Fibroblast of the aortic adventitia (primary cell): ENCODE measurements at regions not wholly inside any gene's neighbourhood (a gene's known extent, or its start where the extent isn't known, plus 50 kb on each side); places are given as distances from the start of the nearest gene placed in this dataset.

Experiments used
- DNase-seq: peaks from one replicate; pipeline ENCODE4 v3.0.0-alpha.2; 2010; ENCODE audit warnings: low read depth
- H3K4me3 ChIP-seq: 2 replicates; pipeline ENCODE4 v1.5.1; 2011; ENCODE audit warnings: low read depth, mild to moderate bottlenecking, control low read depth, low read length, moderate library complexity
- TF ChIP-seq, protein P1 (sequence below): IDR thresholded peaks from 2 replicates; pipeline ENCODE4 v1.5.1; 2011; ENCODE audit warnings: mild to moderate bottlenecking, low read length, control low read depth, inconsistent platforms; ENCODE audit not compliant: insufficient read depth

DNA sequence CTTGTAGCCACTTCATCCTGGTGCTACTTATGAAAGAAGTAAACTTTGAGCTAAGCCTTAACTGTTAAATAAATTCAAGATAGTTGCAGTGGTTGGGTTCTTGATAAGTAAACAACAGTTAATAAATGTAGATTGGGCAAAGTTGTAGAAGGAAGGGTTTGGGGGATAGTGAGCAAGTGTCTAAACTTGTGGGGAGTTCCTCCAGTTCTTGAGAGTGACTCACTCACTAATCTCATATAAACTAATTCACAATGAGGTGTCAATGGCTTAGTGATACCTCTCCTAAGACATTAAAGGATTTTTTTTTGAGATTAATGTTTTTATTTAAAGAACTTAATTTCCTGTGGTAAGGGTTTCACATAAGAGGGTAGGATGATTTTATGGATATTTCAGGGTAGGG, 507.4 kb downstream of the BMP2 start:
- no peak for DNase-seq
- TF ChIP-seq, protein P1, sequence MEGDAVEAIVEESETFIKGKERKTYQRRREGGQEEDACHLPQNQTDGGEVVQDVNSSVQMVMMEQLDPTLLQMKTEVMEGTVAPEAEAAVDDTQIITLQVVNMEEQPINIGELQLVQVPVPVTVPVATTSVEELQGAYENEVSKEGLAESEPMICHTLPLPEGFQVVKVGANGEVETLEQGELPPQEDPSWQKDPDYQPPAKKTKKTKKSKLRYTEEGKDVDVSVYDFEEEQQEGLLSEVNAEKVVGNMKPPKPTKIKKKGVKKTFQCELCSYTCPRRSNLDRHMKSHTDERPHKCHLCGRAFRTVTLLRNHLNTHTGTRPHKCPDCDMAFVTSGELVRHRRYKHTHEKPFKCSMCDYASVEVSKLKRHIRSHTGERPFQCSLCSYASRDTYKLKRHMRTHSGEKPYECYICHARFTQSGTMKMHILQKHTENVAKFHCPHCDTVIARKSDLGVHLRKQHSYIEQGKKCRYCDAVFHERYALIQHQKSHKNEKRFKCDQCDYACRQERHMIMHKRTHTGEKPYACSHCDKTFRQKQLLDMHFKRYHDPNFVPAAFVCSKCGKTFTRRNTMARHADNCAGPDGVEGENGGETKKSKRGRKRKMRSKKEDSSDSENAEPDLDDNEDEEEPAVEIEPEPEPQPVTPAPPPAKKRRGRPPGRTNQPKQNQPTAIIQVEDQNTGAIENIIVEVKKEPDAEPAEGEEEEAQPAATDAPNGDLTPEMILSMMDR: no peak
- H3K4me3 ChIP-seq: no peak overlapping the region

DNA sequence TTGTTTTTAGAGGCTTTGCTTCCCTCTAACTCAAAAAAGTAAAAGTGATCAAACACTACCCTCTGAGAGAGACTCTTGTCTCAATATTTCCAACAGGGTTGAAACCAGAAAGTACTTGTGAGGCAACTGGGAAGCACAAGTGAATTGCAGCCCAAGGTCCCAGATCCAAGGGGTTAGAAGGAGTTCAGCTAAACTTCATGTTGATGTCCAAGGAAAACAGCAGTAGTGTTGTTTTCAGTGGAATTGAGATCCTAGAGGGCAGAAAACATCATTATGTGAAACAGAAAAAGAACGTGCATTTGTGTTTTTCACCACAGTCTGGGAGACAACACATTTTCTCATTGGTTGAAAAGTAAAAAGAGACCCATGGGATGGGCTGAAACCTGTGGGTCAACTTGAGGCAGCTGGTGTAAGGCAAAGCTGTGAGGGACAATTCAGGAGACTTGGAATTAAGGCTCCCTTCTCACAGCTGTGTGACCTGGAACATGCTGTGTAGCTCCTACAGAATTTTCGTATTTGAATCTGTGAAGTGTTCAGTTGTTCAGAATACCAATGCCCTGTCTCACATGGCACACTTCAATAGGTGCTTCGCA, 508.3 kb downstream of the BMP2 start:
- H3K4me3 ChIP-seq: no peak overlapping the region
- no peak for DNase-seq
- TF ChIP-seq, protein P1: no peak

DNA sequence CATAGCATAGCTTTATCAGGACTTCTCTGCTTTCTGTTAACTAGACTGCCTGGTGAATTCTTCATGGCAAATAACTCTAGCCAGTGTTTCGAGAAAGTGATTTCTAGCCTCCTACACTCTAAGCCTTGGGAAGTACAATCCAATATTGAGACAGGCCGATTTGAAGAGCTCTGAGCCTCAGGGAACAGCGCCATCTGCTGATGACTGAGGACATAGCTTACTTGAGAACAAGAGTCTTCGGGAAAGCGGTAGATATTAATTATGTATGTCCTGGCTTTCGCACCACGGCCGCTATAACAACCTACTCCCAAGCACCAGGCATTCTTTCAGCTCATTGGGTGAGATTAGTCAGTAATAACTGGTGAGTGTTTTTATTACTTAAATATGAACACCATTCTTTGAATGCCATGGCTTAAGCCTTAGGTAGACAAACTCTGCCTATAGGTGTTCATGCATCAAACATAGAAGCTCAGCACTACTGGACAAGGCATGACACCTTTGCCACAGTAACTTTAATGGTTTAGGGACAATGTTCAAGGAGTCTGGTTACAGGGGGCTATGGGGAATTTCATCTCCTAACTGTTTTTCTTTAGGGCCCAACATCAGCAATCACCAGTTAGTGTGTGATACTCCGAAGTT, 518.6 kb downstream of the BMP2 start:
- TF ChIP-seq, protein P1: peak; percentile 94
- H3K4me3 ChIP-seq: no peak overlapping the region
- peak; percentile 96 for DNase-seq

DNA sequence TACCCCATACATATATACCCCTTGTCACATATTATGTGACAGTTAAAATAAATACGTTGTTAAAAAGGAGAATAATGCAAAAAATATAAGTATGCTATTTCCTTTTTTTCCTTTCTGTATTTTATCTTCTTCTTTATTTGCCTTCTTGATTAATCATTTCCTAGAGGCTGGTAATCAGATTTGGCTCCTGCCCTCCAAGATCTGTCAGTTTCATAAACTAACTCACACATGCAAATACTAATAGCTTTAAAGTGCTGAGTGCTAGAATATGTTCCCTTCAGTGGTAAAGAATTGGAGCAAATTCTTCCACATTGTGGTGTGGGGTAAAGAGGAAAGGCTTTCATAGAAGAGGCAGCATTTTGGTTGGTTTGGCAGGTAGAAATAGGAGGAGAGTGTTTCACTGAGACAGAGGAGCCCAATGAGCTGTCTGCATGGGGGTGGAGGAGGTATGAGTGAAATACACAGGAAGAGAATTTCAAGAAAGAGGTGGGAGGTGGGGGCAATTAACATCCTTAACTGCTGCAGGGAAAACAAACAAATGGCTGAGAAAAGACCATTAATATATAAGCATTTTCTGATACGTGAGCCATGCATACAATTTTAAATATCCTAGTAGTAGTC, 523.9 kb downstream of the BMP2 start:
- TF ChIP-seq, protein P1: no peak
- H3K4me3 ChIP-seq: no peak overlapping the region
- DNase-seq: no peak

DNA sequence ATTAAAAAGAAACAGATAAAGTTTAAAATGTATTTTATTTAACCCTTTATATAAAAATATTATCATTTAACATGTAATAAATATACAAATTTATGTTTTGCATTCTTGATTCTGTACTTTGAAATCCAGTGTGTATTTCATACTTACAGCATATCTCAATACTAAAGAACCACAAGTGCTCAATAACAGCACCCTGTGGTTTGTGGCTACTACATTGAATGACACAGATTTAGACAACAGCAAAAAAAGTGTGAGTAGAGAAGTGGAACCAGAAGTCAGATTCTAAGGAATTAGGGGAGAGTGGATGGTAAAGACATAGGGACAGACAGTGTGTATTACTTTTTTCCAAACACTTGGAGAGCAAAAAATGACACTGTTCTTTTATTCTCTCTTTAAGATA, 524.5 kb downstream of the BMP2 start:
- TF ChIP-seq, protein P1: no peak
- DNase-seq: no peak

DNA sequence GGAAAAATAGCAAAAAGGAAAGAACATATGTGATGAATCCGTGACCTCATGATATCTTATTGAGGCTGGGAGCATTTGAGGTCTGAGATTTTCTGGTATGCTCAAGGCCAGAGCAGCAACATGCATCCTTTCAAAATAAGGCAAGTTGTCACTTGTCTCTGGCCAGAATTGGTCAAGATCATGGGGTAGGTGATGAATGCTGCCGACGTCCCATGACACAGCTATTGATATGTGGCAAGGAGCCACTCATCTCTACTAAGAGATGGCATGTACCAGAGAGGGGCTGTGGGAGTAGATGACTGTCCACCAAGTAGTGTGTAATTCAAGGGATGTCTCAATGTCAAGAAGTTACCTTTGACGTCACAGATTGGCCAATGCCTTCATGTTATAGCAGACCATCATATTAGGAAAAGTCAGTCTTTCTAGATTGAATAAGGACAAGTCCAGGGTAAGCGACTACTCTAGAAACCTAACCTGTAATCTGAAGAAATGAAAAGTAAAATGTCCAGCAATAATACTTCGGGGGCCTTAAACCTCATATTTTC, 527.4 kb downstream of the BMP2 start:
- TF ChIP-seq, protein P1: no peak
- H3K4me3 ChIP-seq: no peak overlapping the region
- no peak for DNase-seq

More for the DNA sequence above, 524.5 kb downstream of the BMP2 start:
- no peak overlapping the region for H3K4me3 ChIP-seq
